GM12878 (cell line): ENCODE measurements at regions not wholly inside any gene's neighbourhood (a gene's known extent, or its start where the extent isn't known, plus 50 kb on each side); places are given as distances from the start of the nearest gene placed in this dataset.

Experiments
- ATAC-seq: fragments of 200-7000 bp; cut with Tn5 transposase; 3 replicates; pipeline ENCODE4 v1.9.1; 2020; ENCODE audit warnings: mild to moderate bottlenecking, moderate library complexity
- BruUV-seq: library from RNA; stranded (reverse); fragments of 400-500 nt; replicated peaks from 2 replicates; lab custom pipeline; 2021; lab: Mats Ljungman, UMichigan
- CTCF ChIA-PET: fragments of 300-600 bp; sonication (Branson Sonifier 250); formaldehyde crosslinking; extraction: SDS; loops from one replicate; lab custom pipeline; 2021; ENCODE audit warnings: inconsistent platforms; lab: Yijun Ruan, JAX
- POLR2A ChIA-PET: fragments of 350-600 bp; formaldehyde crosslinking; extraction: SDS; loops from one replicate; lab custom pipeline; 2021; ENCODE audit warnings: inconsistent platforms; lab: Charles Lee
- RAD21 ChIA-PET: fragments of 300-600 bp; sonication (Branson Sonifier 250); formaldehyde crosslinking; loops from one replicate; lab custom pipeline; 2023; ENCODE audit warnings: antibody characterized with exemption; ENCODE audit not compliant: unreplicated experiment; lab: Charles Lee
- SMC1A ChIA-PET: fragments of 300-600 bp; sonication (Branson Sonifier 250); formaldehyde crosslinking; loops from one replicate; lab custom pipeline; 2023; ENCODE audit not compliant: unreplicated experiment, uncharacterized antibody; lab: Charles Lee
- DNase-seq: peaks from one replicate; pipeline ENCODE4 v3.0.0-alpha.2; 2011; ENCODE audit warnings: low read depth, low spot score
- FAIRE-seq: peaks from 3 replicates; lab custom pipeline; 2011; peaks lifted over from hg19 to GRCh38; lab: Jason Lieb, UNC
- H2AFZ ChIP-seq: 2 replicates; pipeline ENCODE4 v1.6.0; 2011; ENCODE audit warnings: low read depth, low read length, control low read depth; ENCODE audit not compliant: control insufficient read depth
- H3K27ac ChIP-seq: 2 replicates; pipeline ENCODE4 v1.5.1; 2011; ENCODE audit warnings: control low read depth; ENCODE audit not compliant: control insufficient read depth, insufficient read depth
- H3K27me3 ChIP-seq, 2 experiments: replicated peaks in 1 of 2; 2 replicates each; pipeline versions ENCODE4 v1.6.0 to v1.6.1; 2011; ENCODE audit warnings: low read length in 1 of 2; ENCODE audit not compliant: control insufficient read depth in 2 of 2, insufficient read depth in 2 of 2
- H3K36me3 ChIP-seq, 2 experiments: 2 replicates each; pipeline ENCODE4 v1.5.1; 2011; ENCODE audit warnings: low read length in 1 of 2; ENCODE audit not compliant: control insufficient read depth in 2 of 2, insufficient read depth in 2 of 2
- H3K4me1 ChIP-seq: 2 replicates; pipeline ENCODE4 v1.6.1; 2011; ENCODE audit warnings: mild to moderate bottlenecking, low read length, moderate library complexity, mixed read lengths; ENCODE audit not compliant: control insufficient read depth, insufficient read depth
- H3K4me2 ChIP-seq: 2 replicates; pipeline ENCODE4 v1.6.0; 2011; ENCODE audit warnings: control low read depth; ENCODE audit not compliant: control insufficient read depth, insufficient read depth
- H3K4me3 ChIP-seq: fragments of 200-600 bp; sonication (generic); 2 replicates; pipeline ENCODE4 v1.5.1; 2016
- H3K79me2 ChIP-seq: 2 replicates; pipeline ENCODE4 v1.6.0; 2011; ENCODE audit warnings: low read length; ENCODE audit not compliant: control insufficient read depth, insufficient read depth
- H3K9ac ChIP-seq: 2 replicates; pipeline ENCODE4 v1.8.0; 2011; ENCODE audit warnings: low read length, control low read depth, mixed read lengths; ENCODE audit not compliant: control insufficient read depth, insufficient read depth
- H3K9me3 ChIP-seq: replicated peaks from 3 replicates; pipeline ENCODE4 v1.5.1; 2011; ENCODE audit warnings: mild to moderate bottlenecking, low read length; ENCODE audit not compliant: control insufficient read depth, insufficient read depth
- H4K20me1 ChIP-seq: 2 replicates; pipeline ENCODE4 v1.6.0; 2011; ENCODE audit not compliant: control insufficient read depth, insufficient read depth
- BACH1 ChIP-seq: fragments of 450-650 bp; IDR thresholded peaks from 2 replicates; pipeline ENCODE4 v1.6.1; 2017; ENCODE audit warnings: mild to moderate bottlenecking, borderline replicate concordance
- BCL11A ChIP-seq: IDR thresholded peaks from 2 replicates; pipeline ENCODE4 v1.6.1; 2011; ENCODE audit warnings: low read depth, low read length
- BHLHE40 ChIP-seq, 2 experiments: fragments of 450-650 bp in 1 of 2; IDR thresholded peaks; 2 replicates each; pipeline ENCODE4 v1.6.1; 2011 to 2017; ENCODE audit warnings: low read depth in 2 of 2, borderline replicate concordance in 1 of 2, improper control_type of control experiment in 1 of 2, low read length in 1 of 2, mild to moderate bottlenecking in 1 of 2
- CHD1 ChIP-seq: IDR thresholded peaks from 2 replicates; pipeline ENCODE4 v1.6.1; 2012; ENCODE audit warnings: low read depth, low read length, improper control_type of control experiment
- DPF2 ChIP-seq: fragments of 450-650 bp; IDR thresholded peaks from 2 replicates; pipeline ENCODE4 v1.6.1; 2017; ENCODE audit warnings: mild to moderate bottlenecking
- E4F1 ChIP-seq: fragments of 450-650 bp; IDR thresholded peaks from 2 replicates; pipeline ENCODE4 v1.6.1; 2018; ENCODE audit warnings: borderline replicate concordance, mild to moderate bottlenecking; ENCODE audit not compliant: partially characterized antibody
- GATAD2B ChIP-seq: fragments of 450-650 bp; conservative IDR thresholded peaks from 2 replicates; pipeline ENCODE4 v1.6.1; 2017; ENCODE audit warnings: low read depth, mild to moderate bottlenecking, moderate library complexity
- IRF5 ChIP-seq: fragments of 450-650 bp; IDR thresholded peaks from 2 replicates; pipeline ENCODE4 v1.6.1; 2017; ENCODE audit warnings: borderline replicate concordance
- MYC ChIP-seq: IDR thresholded peaks from 2 replicates; pipeline ENCODE4 v1.6.1; 2011; ENCODE audit warnings: mild to moderate bottlenecking, low read length, moderate library complexity, inconsistent platforms; ENCODE audit not compliant: insufficient read depth, insufficient replicate concordance, insufficient read length, severe bottlenecking
- NBN ChIP-seq: fragments of 450-650 bp; IDR thresholded peaks from 2 replicates; pipeline ENCODE4 v1.6.1; 2016
- NFXL1 ChIP-seq: fragments of 450-650 bp; IDR thresholded peaks from 2 replicates; pipeline ENCODE4 v1.6.1; 2017; ENCODE audit warnings: antibody characterized with exemption, mild to moderate bottlenecking, borderline replicate concordance
- RAD21 ChIP-seq: IDR thresholded peaks from 2 replicates; pipeline ENCODE4 v1.6.1; 2011; ENCODE audit warnings: mild to moderate bottlenecking, low read depth, low read length, moderate library complexity; ENCODE audit not compliant: insufficient read depth
- RFX5 ChIP-seq: IDR thresholded peaks from 2 replicates; pipeline ENCODE4 v1.6.1; 2011; ENCODE audit warnings: low read depth, low read length, improper control_type of control experiment
- SREBF2 ChIP-seq: IDR thresholded peaks from 2 replicates; pipeline ENCODE4 v1.6.1; 2012; ENCODE audit warnings: mild to moderate bottlenecking, low read length
- YY1 ChIP-seq: IDR thresholded peaks from 2 replicates; pipeline ENCODE4 v1.6.1; 2011; ENCODE audit warnings: low read depth, mild to moderate bottlenecking, low read length
- ZNF274 ChIP-seq: IDR thresholded peaks from one replicate; pipeline ENCODE4 v1.8.0; 2011; ENCODE audit not compliant: insufficient read length, insufficient read depth
- ZNF592 ChIP-seq: fragments of 450-650 bp; IDR thresholded peaks from 2 replicates; pipeline ENCODE4 v1.6.1; 2017; ENCODE audit warnings: mild to moderate bottlenecking, moderate library complexity
- whole genome bisulfite sequencing: methylation state at CpG from one replicate; pipeline ENCODE4 v1.1.6; 2016; ENCODE audit warnings: low lambda C conversion rate; ENCODE audit not compliant: insufficient replicate concordance, insufficient coverage; ENCODE audit errors: missing lambda C conversion rate; 5-methylcytosine and 5-hydroxymethylcytosine counted together
- in situ Hi-C: fragments of 300-500 bp; cut with MboI; formaldehyde crosslinking; loops from 9 replicates; pipeline ENCODE4 v1.14.3; 2018; ENCODE audit warnings: mixed read lengths
- intact Hi-C: fragments of 100-400 bp; cut with micrococcal nuclease; formaldehyde crosslinking; loops from one replicate; pipeline ENCODE4 v1.14.2; 2022; ENCODE audit not compliant: unreplicated experiment

GRCh38 chr4:78687818-78688217 is 88.3 kb upstream of the BMP2K start:
- FAIRE-seq: no peak
- ChIA-PET POLR2A (interaction anchor here (0.6 kb wide), 1 partner anchor 41 kb away, joined by 4 read pairs; no protein-coding TSS in a partner anchor), SMC1A (interaction anchor here (0.8 kb wide), 1 partner anchor 75 kb away, joined by 3 read pairs; no protein-coding TSS in a partner anchor), CTCF (interaction anchor here (1.2 kb wide), 1 partner anchor 102 kb away, joined by 3 read pairs; no protein-coding TSS in a partner anchor), RAD21 (no interaction called here)
- H3K79me2 ChIP-seq: no peaks in the 10 kb centered on the region
- 0 out of 2 replicates have a peak, but pooled peaks cover 5% of the 10 kb centered on the region for H3K4me1 ChIP-seq
- ATAC-seq: no peak
- no peaks in the 10 kb centered on the region for H3K36me3 ChIP-seq
- no peak for DNase-seq
- no peak overlapping the region for H3K4me2 ChIP-seq
- no peak overlapping the region for H3K9ac ChIP-seq
- intact Hi-C loops (no loop called here), in situ Hi-C loops (no loop called here)
- WGBS: 80% methylated on average over 3 of the region's 3 CpGs
- H3K27ac ChIP-seq: no peak overlapping the region
- no peak overlapping the region for H2AFZ ChIP-seq
- TF ChIP-seq SREBF2: no peak
- no peak for TF ChIP-seq YY1
- no peak for TF ChIP-seq CHD1
- TF ChIP-seq BACH1: no peak
- TF ChIP-seq DPF2: no peak
- no peak for TF ChIP-seq E4F1
- no peak for TF ChIP-seq NBN
- TF ChIP-seq GATAD2B: no peak
- TF ChIP-seq NFXL1: no peak
- no peak for TF ChIP-seq IRF5
- no peak for TF ChIP-seq RFX5
- no peak for TF ChIP-seq ZNF274
- no peak for TF ChIP-seq MYC
- TF ChIP-seq RAD21: no peak
- no peak for TF ChIP-seq BCL11A
- no peak for TF ChIP-seq ZNF592
- TF ChIP-seq BHLHE40 (IDR thresholded peaks at IDR 0.05; ENCODE audit: borderline replicate concordance in 1 of 2, low read depth in 2 of 2, low read length in 1 of 2): no peak
- H4K20me1 ChIP-seq: no peaks in the 10 kb centered on the region
- H3K4me3 ChIP-seq: no peak overlapping the region
- no peaks in the 10 kb centered on the region for H3K9me3 ChIP-seq
- no TSS peak for BruUV-seq
- no peaks in the 10 kb centered on the region for H3K27me3 ChIP-seq
